Liver (tissue), 8 donors: ENCODE measurements at regions not wholly inside any gene's neighbourhood (a gene's known extent, or its start where the extent isn't known, plus 50 kb on each side); places are given as distances from the start of the nearest gene placed in this dataset.
"Not testable (repeated sequence)": the region's sequence is repeated elsewhere in the genome, so short reads cannot be mapped to it uniquely, and the experiment has no call there.

ENCODE experiments used
- DNase-seq: peaks from one replicate; pipeline ENCODE4 v3.0.0-alpha.2; 2017; ENCODE audit warnings: low spot score
- H3K27ac ChIP-seq, 2 donors: one replicate each; pipeline ENCODE4 v1.7.0; 2013; ENCODE audit warnings: inconsistent platforms in 2 of 2, low read length in 2 of 2, control low read depth in 1 of 2, low read depth in 1 of 2, mild to moderate bottlenecking in 1 of 2
- H3K27me3 ChIP-seq, 4 donors: one replicate each; pipeline versions ENCODE4 v1.6.1 to v1.7.0; 2013; ENCODE audit warnings: low read length in 3 of 4, inconsistent platforms in 1 of 4, mild to moderate bottlenecking in 1 of 4, moderate library complexity in 1 of 4; ENCODE audit not compliant: control insufficient read depth in 4 of 4, insufficient read depth in 4 of 4
- H3K36me3 ChIP-seq, 4 donors: one replicate each; pipeline versions ENCODE4 v1.6.1 to v1.7.0; 2013; ENCODE audit warnings: low read length in 3 of 4, mild to moderate bottlenecking in 3 of 4, low read depth in 1 of 4, moderate library complexity in 1 of 4; ENCODE audit not compliant: control insufficient read depth in 4 of 4, insufficient read depth in 3 of 4
- H3K4me1 ChIP-seq, 4 donors: one replicate each; pipeline versions ENCODE4 v1.6.1 to v1.7.0; 2013; ENCODE audit warnings: low read length in 3 of 4, mild to moderate bottlenecking in 3 of 4, moderate library complexity in 1 of 4; ENCODE audit not compliant: control insufficient read depth in 4 of 4, insufficient read depth in 4 of 4
- H3K4me3 ChIP-seq, 3 donors: one replicate each; pipeline versions ENCODE4 v1.6.1 to v1.7.0; 2013; ENCODE audit warnings: low read length in 3 of 3, control low read depth in 1 of 3, low read depth in 1 of 3, mild to moderate bottlenecking in 1 of 3
- H3K9ac ChIP-seq, 2 donors: one replicate each; pipeline ENCODE4 v1.7.0; 2013; ENCODE audit warnings: low read length in 2 of 2, mild to moderate bottlenecking in 2 of 2, moderate library complexity in 2 of 2, control low read depth in 1 of 2, low read depth in 1 of 2
- H3K9me3 ChIP-seq, 4 donors: one replicate each; pipeline versions ENCODE4 v1.6.1 to v1.7.0; 2013; ENCODE audit warnings: low read length in 3 of 4; ENCODE audit not compliant: control insufficient read depth in 4 of 4
- EGR1 ChIP-seq, 2 donors: IDR thresholded peaks; 2 replicates each; pipeline ENCODE4 v1.6.1; 2016 to 2018; ENCODE audit warnings: antibody characterized with exemption in 2 of 2, low read depth in 2 of 2
- FOXA1 ChIP-seq: IDR thresholded peaks from 2 replicates; pipeline ENCODE4 v1.6.1; 2016; ENCODE audit warnings: antibody characterized with exemption
- FOXA2 ChIP-seq: IDR thresholded peaks from 2 replicates; pipeline ENCODE4 v1.6.1; 2016; ENCODE audit warnings: antibody characterized with exemption
- GABPA ChIP-seq, 2 donors: IDR thresholded peaks in 1 of 2; conservative IDR thresholded peaks in 1 of 2; 2 replicates each; pipeline ENCODE4 v1.6.1; 2016; ENCODE audit warnings: antibody characterized with exemption in 2 of 2, mild to moderate bottlenecking in 1 of 2, moderate library complexity in 1 of 2
- HNF4A ChIP-seq, 2 donors: conservative IDR thresholded peaks; 2 replicates each; pipeline ENCODE4 v1.6.1; 2016; ENCODE audit warnings: antibody characterized with exemption in 2 of 2, mild to moderate bottlenecking in 2 of 2
- HNF4G ChIP-seq: IDR thresholded peaks from 2 replicates; pipeline ENCODE4 v1.6.1; 2016; ENCODE audit warnings: antibody characterized with exemption
- JUND ChIP-seq, 2 donors: IDR thresholded peaks; 2 replicates each; pipeline ENCODE4 v1.6.1; 2016; ENCODE audit warnings: antibody characterized with exemption in 2 of 2
- NR2F2 ChIP-seq: IDR thresholded peaks from 2 replicates; pipeline ENCODE4 v1.6.1; 2016; ENCODE audit warnings: antibody characterized with exemption
- RAD21 ChIP-seq, 2 donors: IDR thresholded peaks; 2 replicates each; pipeline ENCODE4 v1.6.1; 2016; ENCODE audit warnings: antibody characterized with exemption in 2 of 2, mild to moderate bottlenecking in 2 of 2
- RXRA ChIP-seq, 2 donors: IDR thresholded peaks; 2 replicates each; pipeline ENCODE4 v1.6.1; 2017 to 2018; ENCODE audit warnings: antibody characterized with exemption in 2 of 2, mild to moderate bottlenecking in 1 of 2
- SP1 ChIP-seq: IDR thresholded peaks from 2 replicates; pipeline ENCODE4 v1.6.1; 2018; ENCODE audit warnings: antibody characterized with exemption, mild to moderate bottlenecking
- TAF1 ChIP-seq: conservative IDR thresholded peaks from 2 replicates; pipeline ENCODE4 v1.6.1; 2016; ENCODE audit warnings: antibody characterized with exemption, mild to moderate bottlenecking
- YY1 ChIP-seq: IDR thresholded peaks from 2 replicates; pipeline ENCODE4 v1.6.1; 2016; ENCODE audit warnings: antibody characterized with exemption, mild to moderate bottlenecking
- WGBS: extraction: QIAGEN DNeasy Blood & Tissue Kit; methylation state at CpG from one replicate; pipeline ENCODE4 v1.1.7; 2013; 5-methylcytosine and 5-hydroxymethylcytosine counted together
- TF ChIP-seq, protein P1 (sequence below): IDR thresholded peaks from 2 replicates; pipeline ENCODE4 v1.6.1; 2016; ENCODE audit warnings: antibody characterized with exemption
- TF ChIP-seq, protein P2 (sequence below): fragments of 150-350 bp; IDR thresholded peaks from 2 replicates; pipeline ENCODE4 v1.5.1; 2017; ENCODE audit warnings: improper control_type of control experiment, low read depth, low read length; ENCODE audit not compliant: missing input control
- TF ChIP-seq, protein P3 (sequence below): IDR thresholded peaks from 2 replicates; pipeline ENCODE4 v1.6.1; 2016; ENCODE audit warnings: antibody characterized with exemption
- TF ChIP-seq, protein P4 (sequence below): IDR thresholded peaks from 2 replicates; pipeline ENCODE4 v1.6.1; 2016; ENCODE audit warnings: antibody characterized with exemption, mild to moderate bottlenecking
- donor health status: healthy.
- donor health status: healthy.
- donor health status: healthy.
- donor health status: healthy.
- donor health status: healthy.

DNA sequence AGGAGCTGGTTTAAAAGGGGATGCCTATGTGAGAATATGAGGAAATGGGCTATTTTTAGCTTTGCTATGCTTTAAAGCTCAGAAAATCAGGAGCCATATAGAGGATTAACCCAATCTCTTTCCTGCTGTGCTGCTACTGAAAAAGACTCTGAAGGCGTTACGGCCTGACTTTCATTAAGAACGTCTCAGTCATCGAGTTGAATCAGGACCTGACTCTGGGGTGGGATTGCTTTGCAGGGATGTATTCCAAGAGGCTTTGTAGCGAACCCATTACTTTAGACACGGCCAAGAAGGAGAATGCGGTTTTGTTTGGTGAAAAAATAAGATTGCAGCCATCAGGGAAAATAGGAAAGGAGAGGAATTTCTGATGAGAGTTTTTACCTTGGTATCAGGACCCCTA, 426.9 kb downstream of the CCSER2 start:
- DNase-seq, result no peak
- TF ChIP-seq YY1 (no peak), JUND (IDR thresholded peaks at IDR 0.05) (no peak), HNF4A (conservative IDR thresholded peaks at IDR 0.05) (no peak), RAD21 (IDR thresholded peaks at IDR 0.05) (no peak), FOXA2 (no peak), RXRA (IDR thresholded peaks at IDR 0.05) (no peak), FOXA1 (no peak), GABPA (IDR thresholded peaks at IDR 0.05 in 1 of 2, conservative IDR thresholded peaks at IDR 0.05 in 1 of 2) (no peak), NR2F2 (no peak), SP1 (no peak), EGR1 (IDR thresholded peaks at IDR 0.05; ENCODE audit: low read depth in 2 of 2) (no peak), TAF1 (no peak), HNF4G (no peak)
- TF ChIP-seq, protein P1, sequence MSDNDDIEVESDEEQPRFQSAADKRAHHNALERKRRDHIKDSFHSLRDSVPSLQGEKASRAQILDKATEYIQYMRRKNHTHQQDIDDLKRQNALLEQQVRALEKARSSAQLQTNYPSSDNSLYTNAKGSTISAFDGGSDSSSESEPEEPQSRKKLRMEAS, result no peak
- TF ChIP-seq, protein P2, sequence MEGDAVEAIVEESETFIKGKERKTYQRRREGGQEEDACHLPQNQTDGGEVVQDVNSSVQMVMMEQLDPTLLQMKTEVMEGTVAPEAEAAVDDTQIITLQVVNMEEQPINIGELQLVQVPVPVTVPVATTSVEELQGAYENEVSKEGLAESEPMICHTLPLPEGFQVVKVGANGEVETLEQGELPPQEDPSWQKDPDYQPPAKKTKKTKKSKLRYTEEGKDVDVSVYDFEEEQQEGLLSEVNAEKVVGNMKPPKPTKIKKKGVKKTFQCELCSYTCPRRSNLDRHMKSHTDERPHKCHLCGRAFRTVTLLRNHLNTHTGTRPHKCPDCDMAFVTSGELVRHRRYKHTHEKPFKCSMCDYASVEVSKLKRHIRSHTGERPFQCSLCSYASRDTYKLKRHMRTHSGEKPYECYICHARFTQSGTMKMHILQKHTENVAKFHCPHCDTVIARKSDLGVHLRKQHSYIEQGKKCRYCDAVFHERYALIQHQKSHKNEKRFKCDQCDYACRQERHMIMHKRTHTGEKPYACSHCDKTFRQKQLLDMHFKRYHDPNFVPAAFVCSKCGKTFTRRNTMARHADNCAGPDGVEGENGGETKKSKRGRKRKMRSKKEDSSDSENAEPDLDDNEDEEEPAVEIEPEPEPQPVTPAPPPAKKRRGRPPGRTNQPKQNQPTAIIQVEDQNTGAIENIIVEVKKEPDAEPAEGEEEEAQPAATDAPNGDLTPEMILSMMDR, result no peak
- TF ChIP-seq, protein P3, sequence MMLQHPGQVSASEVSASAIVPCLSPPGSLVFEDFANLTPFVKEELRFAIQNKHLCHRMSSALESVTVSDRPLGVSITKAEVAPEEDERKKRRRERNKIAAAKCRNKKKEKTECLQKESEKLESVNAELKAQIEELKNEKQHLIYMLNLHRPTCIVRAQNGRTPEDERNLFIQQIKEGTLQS, result no peak
- TF ChIP-seq, protein P4, sequence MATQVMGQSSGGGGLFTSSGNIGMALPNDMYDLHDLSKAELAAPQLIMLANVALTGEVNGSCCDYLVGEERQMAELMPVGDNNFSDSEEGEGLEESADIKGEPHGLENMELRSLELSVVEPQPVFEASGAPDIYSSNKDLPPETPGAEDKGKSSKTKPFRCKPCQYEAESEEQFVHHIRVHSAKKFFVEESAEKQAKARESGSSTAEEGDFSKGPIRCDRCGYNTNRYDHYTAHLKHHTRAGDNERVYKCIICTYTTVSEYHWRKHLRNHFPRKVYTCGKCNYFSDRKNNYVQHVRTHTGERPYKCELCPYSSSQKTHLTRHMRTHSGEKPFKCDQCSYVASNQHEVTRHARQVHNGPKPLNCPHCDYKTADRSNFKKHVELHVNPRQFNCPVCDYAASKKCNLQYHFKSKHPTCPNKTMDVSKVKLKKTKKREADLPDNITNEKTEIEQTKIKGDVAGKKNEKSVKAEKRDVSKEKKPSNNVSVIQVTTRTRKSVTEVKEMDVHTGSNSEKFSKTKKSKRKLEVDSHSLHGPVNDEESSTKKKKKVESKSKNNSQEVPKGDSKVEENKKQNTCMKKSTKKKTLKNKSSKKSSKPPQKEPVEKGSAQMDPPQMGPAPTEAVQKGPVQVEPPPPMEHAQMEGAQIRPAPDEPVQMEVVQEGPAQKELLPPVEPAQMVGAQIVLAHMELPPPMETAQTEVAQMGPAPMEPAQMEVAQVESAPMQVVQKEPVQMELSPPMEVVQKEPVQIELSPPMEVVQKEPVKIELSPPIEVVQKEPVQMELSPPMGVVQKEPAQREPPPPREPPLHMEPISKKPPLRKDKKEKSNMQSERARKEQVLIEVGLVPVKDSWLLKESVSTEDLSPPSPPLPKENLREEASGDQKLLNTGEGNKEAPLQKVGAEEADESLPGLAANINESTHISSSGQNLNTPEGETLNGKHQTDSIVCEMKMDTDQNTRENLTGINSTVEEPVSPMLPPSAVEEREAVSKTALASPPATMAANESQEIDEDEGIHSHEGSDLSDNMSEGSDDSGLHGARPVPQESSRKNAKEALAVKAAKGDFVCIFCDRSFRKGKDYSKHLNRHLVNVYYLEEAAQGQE, result no peak
- no peak overlapping the region for H3K27ac ChIP-seq
- H3K27me3 ChIP-seq, result no peaks in the 10 kb centered on the region
- no peaks in the 10 kb centered on the region for H3K9me3 ChIP-seq
- H3K9ac ChIP-seq, result no peak overlapping the region
- H3K4me3 ChIP-seq, result no peak overlapping the region
- WGBS, result 76% methylated on average over 7 of the region's 7 CpGs
- H3K36me3 ChIP-seq, result no peaks in the 10 kb centered on the region
- no peaks in the 10 kb centered on the region for H3K4me1 ChIP-seq

DNA sequence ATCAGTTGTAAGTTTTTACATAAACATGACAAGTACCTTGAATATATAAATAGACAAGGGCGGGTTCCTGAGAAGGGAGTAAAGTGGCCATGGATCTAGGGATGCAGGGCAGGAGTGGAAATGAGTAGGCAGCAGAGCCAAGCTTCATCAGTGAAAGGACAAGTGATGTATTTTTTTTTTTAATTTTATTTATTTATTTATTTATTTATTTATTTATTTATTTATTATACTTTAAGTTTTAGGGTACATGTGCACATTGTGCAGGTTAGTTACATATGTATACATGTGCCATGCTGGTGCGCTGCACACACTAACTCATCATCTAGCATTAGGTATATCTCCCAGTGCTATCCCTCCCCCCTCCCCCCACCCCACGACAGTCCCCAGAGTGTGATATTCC, 428.3 kb downstream of the CCSER2 start:
- not testable (repeated sequence) for H3K4me1 ChIP-seq, H3K9ac ChIP-seq, H3K27me3 ChIP-seq, H3K27ac ChIP-seq, H3K4me3 ChIP-seq, H3K36me3 ChIP-seq, H3K9me3 ChIP-seq, DNase-seq
- 98% methylated on average over 2 of the region's 3 CpGs for WGBS
